ENCODE measurements at regions not wholly inside any gene's neighbourhood (a gene's known extent, or its start where the extent isn't known, plus 50 kb on each side); places are given as distances from the start of the nearest gene placed in this dataset.
"Not testable (repeated sequence)": the region's sequence is repeated elsewhere in the genome, so short reads cannot be mapped to it uniquely, and the experiment has no call there.

DNA sequence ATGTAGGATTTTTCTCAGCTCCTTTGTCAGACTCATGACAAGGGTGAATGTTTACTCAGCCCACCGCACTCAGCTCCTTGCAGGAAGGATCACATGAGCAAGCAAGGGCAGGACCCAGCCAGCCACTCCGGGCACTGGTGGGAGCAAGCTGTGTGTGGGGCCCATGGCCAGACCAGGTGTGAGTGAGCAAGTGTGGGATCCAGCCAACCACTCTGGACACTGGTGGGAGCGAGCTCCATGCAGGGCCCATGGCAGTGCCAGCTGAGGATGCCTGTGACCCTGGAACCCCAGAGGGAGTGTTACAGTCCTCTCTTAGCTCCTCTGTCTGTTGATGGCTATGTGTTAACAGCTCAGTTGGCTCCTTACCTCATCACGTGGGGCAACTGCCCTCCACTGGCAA is 2750.6 kb downstream of the PCDH7 start:
- DNase-seq (ENCODE audit: low read depth) = no peak

DNA sequence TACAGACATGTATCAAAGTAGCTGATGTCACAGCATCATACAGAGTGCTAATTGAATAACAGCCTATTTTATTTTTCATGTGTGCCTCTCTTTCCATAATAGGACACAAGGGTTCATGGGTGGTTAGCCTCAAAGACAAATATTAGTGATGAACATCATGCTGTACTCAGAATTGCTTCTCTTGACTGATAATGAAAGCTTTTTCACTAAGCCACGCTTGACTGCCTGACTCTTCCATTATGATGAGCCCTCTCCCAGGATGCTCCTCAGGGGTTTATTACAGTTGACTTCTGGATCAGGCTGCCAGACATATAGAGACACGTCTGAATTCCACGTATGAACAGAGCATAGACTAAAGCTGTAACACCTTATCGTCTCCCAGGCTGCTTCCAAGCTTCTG is 2757.5 kb downstream of the PCDH7 start:
- DNase-seq (ENCODE audit: low read depth) = no peak

DNA sequence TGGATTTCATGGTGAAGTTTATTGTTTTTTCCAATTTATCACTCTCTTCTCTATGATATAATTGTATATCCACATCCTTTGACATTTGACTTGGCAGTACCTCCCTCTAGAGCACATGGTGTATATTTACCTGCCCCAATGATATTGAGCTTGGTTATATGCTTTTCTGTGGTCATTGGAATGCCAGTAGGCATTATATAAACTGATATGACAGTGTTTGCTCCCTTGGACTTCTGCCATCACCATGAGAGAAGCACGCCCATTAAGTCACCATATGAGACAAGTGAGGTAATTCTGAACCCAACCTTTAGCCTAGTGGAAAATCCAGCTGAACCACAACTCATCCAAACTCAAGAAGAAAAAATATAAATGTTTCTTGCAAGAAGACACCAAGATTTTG is 2761.5 kb downstream of the ARAP2 start:
- DNase-seq (ENCODE audit: low read depth) = no peak

DNA sequence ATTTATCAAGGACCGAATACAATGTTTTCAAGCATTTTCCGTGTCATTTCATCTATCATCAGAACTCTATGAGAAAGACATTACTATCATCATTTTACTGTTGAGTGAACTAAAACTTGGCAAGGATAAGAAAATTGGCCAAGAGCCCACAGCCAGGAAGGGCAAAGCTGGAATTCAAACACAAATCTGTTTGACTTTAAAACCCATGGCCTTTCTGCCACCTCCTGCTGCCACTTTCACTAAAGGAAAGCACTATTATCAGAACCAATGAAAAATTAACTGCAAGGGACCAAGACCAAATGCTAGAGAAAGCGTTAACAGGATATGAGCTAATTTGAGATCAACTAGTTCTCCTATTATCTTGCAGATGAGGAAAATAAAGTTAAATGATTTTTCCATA is 2759.2 kb downstream of the ARAP2 start:
- no peak for DNase-seq (ENCODE audit: low read depth)

DNA sequence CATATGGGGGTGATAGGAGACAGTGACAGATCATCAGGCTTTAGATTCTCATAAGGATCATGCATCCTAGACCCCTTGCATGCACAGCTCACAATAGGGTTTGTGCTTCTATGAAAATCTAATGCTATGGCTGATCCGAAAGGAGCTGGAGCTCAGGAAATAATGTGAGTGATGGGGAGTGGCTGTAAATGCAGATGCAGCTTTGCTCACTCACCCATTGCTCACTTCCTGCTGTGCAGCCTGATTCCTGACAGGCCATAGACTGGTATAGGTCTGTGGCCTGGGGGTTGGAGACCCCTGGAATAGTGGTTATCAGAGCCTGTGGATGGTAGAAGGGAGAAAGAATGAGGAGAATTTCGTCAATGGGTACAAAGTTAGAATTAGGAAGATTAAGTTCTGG is 2751.1 kb downstream of the ARAP2 start:
- peak; percentile 52 for DNase-seq (ENCODE audit: low read depth)

DNA sequence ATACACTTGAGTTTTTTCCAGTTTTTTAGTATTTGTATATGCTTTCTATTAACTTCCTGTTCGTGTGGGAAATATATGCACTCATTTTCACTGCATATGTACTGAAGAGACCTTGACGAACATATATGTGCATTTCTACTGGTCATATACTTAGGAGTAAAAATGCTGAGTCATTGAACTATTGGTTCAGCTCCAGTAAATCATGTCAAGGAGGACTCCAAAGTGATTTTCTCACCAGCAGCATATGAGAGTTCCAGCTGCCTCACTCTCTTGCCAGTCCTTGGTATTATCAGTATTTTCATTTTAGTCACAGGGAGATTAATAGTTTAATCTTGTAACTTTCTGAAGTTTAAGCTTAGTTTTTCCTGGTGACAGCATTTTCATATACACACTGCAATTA is 2750.2 kb downstream of the ARAP2 start:
- DNase-seq (ENCODE audit: low read depth) = peak; percentile 3

DNA sequence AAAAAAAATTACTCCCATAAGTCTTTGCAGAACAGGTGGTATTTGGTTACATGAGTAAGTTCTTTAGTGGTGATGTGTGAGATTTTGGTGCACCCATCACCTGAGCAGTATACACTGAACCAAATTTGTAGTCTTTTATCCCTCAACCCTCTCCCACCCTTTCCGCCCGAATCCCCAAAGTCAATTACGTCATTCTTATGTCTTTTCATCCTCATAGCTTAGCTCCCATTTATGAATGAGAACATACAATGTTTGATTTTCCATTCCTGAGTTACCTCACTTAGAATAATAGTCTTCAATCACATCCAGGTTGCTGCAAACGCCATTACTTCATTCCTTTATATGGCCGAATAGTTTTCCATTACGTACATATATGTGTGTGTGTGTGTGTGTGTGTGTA is 2742.7 kb downstream of the ARAP2 start:
- not testable (repeated sequence) for DNase-seq (ENCODE audit: low read depth)

DNA sequence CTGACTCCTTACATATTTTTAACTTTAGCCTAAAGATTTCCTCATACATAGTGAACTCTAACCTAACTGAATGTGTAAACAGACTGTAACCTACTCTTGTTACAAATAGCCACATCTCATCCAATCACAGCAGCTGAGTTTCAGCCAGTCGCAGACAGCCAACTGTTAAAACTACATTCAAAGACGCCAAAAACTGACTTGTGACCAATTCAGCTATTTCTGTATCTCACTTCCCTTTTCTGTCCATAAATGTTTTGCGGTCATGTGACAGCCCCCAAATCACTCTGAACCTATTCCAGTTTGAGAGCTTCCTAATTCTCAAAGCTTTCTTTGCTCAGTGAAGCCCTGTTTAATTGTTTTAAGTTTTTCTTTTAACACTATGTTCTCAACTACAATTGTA is 2731.9 kb downstream of the ARAP2 start:
- DNase-seq (ENCODE audit: low read depth) = peak; percentile 2

DNA sequence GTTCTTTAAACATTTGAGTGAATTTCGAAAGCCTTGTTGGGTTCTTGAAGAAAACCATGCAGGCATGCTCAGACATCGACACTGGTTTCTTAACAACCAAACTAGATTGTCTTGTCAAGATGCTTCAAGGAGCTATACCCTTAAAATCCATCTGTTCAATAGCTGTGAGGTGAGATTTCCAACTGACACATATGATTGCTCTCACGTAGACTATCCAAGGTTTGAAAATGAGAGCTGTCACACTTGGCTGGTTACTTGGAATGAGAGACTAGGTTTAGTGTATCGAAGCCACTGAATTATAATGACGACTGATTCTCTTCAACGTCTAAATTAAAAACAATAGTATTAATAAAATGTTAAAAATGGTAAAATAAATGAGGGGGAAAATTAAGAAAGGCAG is 2725.5 kb downstream of the ARAP2 start:
- no peak for DNase-seq (ENCODE audit: low read depth)

DNA sequence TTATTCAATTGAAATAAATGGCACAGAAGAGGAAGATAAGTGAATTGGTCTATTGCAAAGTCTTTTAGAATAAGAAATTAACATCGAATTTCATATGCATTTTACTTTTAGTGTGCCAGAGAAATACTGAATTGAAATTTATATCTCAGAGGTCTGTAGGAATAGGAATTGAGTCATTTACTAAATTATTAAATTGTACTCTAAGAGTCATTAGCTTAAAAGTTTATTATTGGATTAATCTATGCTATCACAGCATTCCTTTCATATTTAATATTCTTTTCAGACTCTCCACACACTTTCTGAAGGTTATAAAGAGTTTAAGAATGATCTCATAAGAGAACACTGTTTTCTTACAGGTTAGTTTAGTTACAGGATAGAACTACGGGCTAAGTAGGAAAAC is 2711.5 kb downstream of the ARAP2 start:
- DNase-seq (ENCODE audit: low read depth) = no peak

DNA sequence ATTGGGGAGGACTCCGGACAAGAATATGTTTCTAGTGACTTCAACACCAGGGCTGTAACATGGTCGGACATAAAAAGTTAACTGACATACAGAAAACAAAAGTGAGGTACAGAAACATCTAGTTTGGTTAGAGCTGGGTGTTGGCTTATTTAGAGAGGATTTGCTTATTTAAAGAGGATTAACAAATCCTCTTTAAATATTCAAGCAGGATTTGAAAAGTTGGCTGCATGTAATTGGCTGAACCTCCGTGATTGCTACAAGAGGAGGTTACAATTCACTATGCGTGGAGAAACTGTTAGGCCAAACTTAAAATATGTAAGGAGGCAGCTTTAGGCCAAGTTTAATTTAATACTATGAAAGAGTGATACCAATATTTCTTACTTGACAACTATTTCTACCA is 2707.4 kb downstream of the ARAP2 start:
- DNase-seq (ENCODE audit: low read depth) = no peak

DNA sequence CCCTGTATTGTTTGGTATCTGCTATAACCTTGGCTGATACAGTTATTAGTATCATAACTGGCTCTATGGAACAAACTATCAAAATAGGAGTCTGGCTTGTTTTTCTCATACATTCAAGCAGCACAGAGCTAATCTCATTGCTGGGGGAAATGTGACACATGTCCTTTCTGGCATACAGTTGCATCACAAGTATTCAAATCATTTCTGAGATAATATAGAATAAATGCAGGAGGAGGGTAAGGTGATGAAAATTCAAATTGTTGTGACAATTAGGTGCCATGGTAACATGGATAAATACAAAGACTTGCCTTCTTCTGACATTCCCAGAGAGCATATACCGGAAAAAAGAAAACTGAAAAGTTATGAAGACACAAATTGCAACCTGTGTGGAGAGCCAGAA is 2706.8 kb downstream of the ARAP2 start:
- DNase-seq (ENCODE audit: low read depth) = no peak

DNA sequence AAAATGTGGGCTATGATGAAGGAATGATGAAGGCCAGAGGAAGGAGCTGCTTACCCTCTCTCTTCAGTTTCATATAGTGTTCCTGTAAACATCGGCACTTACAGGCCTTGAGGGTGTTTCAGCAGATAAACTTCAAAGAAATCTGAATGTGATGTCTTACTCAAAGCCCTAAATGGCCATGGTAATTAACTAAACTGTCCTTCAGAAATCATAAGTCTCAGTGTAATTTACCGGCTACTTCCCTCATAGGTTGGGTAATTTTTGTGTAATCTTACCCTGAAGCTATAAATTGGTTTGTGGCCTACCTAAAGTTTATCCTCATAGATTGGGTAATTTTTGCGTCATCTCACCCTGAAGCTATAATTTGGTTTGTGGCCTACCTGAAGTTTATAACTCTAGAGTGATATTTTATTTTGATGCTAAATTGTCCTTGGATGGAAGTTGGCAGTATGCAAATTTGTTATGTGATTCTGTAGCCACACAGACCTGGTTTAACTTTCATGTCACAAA is 2700.3 kb downstream of the ARAP2 start:
- no peak for DNase-seq (ENCODE audit: low read depth)

DNA sequence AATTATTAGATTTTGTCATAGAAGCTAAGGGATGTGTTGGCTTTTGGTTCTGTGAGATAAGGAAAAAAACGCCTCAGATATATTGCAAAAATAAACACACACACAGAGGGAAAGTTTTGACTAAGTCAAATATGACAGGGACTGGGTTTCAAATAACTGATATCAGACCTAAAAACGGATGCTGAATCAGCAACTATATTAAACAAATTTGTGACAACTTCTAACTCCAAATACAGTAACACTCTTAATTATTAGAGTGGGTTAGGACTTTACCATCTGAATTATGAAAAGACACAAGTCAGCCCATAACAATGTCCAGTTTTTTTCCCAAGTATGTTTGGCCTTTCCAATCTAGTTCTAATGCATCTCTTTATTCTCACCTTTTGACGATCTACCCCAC is 2693.1 kb downstream of the ARAP2 start:
- no peak for DNase-seq (ENCODE audit: low read depth)

DNA sequence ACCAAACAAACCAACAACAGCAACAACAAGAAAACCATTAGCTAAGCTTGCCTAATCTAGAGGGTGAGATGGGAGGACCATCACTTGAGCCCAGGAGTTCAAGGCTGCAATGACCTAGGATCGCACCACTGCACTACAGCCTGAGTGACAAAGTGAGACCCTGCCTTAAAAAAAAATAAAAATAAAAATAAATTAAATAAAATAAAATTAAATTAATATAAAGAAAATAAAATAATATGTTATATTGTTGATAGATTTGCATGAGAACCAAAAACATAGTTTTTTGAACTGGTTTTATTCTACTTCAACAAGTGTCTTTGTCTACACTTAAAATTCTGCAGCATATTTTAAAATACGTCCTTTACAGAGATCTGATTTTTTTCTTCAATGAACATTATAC is 2683.1 kb downstream of the ARAP2 start:
- no peak for DNase-seq (ENCODE audit: low read depth)

DNA sequence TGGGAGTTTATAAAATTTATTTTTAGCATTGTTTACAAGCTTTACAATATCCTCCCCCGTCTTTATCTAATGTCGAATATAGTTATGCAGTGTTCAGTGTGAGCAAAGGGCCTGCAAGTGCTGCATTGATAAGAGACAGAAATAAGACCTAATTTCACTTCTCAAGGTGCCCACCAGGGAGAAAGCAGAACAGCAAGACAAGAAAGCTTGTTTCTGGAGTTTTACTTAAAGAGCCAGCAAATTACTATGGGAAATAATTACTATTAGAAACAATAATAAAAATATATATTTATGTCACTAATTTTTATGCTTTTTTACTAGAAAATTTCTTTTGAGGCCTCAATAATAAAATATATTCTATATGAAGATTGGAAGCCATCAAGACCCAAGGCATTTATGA is 2677.7 kb downstream of the ARAP2 start:
- DNase-seq (ENCODE audit: low read depth) = peak; percentile 1

DNA sequence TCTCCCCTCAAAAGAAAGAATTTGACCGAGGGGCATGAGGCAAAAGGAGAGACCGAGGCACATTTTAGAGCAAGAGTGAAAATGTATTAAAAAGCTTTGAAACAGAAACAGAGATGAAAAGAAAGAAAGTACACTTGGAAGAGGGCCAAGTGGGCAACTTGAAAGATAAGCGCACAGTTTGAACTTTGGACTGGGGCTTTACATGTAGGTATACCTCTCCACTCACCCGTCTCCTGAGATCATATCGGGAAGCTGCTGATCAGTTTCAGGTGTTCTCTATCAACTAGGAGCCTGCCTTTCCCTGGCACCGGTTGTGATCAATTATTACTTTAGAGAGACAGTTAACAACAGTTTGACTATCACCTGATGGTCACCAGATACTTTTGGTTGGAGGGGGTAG is 2666.5 kb downstream of the ARAP2 start:
- DNase-seq (ENCODE audit: low read depth) = no peak

DNA sequence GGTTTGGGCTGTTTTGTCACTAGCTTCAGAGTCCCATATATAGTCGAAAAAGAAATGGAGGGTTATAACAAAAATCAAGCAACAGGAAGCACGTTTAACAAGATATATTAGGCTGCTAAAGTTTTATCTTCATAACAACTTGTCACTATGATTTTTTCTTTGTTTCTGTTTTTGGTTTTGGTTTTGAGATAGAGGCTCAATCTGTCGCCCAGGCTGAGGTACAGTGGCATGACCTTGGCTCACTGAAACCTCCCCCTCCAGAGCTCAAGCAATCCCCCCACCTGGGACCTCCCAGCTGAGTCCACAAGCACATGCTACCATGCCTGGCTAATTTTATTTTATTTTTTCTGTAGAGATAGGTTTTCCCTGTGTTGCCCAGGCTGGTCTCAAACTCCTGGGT is 2664.4 kb downstream of the ARAP2 start:
- no peak for DNase-seq (ENCODE audit: low read depth)

DNA sequence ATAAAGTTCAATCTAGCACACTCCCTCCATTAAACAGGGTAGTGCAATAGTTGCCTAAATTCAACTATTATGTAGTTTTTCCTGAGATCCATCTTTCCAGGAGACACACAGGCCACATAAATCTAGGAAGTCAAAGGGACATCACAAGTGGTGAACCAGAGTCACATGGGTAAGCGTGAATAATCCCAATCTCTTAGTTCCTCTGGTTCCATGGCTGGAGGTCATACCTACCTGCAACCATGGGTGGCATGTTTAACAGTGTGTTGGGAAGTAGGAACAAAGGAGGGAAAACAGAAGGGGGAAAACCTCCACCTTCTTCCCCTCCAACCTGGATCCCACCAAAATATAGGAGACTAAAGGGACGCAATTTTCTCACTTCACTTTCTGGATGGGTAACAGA is 2651.6 kb downstream of the ARAP2 start:
- DNase-seq (ENCODE audit: low read depth) = no peak

DNA sequence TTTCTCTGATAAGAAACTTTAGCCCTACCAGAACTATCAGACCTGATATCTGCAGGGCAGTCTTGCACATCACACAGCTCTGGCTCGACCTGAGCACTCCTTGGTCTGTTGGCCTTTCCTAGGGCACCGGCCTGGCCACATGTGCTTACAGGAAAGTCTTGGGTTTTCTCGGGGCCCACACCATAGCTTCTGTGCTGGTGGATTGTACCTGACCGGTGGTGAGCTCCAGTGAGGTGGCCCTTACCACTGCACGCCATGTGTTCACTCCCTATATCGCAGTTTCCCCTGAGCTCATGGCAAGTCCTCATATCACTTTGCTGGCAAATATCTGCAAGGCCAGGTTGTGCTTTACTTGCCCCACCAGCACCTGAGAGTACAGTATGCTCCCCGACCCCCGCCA is 2637.4 kb downstream of the ARAP2 start:
- DNase-seq (ENCODE audit: low read depth) = no peak

DNA sequence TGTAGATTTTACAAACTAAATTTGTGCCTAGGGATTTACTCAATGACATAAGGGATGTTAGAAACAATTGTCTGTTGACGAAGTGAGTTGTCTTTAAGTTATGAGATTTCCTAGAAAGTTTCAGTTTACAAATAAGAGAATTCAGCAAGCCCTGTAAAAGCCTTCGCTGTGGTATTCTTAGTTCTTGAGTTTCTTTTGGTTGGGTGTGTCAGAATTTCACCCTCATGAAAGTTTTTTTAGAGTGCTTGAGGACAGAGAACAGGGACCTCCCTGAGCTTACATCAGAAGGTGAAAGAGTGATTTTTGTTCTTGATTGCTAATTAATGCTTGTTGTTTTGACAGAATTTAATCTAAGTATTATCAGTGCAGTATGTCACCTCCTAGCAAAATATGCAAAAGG is 2628.2 kb downstream of the ARAP2 start:
- DNase-seq (ENCODE audit: low read depth) = no peak

DNA sequence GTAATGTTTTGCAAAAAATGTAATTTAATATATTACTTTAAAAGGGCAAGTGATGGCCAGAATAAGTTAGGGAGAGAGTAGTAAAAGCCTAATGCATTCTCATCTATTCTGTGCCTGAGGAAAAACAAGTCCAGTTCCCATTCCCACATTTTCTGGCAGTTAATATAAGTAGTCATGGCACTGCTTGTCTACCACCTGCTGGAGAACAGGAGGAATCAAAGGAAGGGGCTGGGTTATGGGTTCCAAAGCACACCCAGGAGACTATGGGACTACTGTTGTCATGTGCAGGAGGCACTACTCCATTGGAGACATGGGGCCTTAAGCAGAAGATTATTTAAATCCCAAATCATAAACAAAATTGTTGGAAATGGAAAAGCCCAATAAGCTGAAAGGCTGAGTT is 2618.6 kb downstream of the ARAP2 start:
- peak; percentile 36 for DNase-seq (ENCODE audit: low read depth)

DNA sequence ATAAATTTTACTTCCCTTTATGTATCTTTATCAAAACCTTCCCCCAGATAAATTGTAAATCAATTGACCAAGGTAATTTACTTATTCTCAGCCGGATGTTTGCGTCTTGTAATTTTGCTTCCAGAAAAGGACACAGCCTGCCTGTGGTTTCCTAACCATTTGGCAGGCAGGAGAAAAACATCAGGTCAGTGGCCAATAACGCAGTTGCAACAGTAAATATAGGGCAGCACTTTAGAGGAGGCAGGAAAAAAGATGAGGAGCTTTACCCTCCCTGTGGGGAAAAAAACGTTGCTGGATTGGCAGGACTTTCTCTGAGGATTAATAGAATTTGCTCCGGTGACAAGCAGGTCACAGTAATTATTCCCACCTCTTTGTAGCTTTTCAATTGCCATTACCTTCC is 2618.1 kb downstream of the ARAP2 start:
- no peak for DNase-seq (ENCODE audit: low read depth)

DNA sequence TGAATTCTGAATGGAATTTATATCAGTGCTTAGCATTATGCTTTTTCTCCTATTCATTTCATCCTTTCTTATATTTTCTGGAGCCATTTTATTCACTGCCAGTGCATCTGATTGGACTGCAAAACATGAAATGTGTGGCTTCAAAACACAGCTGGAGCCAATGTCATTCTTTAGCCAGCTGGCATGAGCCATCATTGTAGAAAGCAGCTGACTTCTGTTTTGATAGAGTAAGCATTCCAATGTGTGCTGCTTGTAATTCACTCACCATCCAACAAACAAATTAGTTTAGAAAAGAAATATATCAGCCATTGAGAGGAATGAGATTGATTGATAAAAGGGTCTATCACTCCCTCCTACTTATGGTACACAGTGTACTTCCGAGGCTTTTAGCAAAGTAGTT is 2616.0 kb downstream of the ARAP2 start:
- no peak for DNase-seq (ENCODE audit: low read depth)

DNA sequence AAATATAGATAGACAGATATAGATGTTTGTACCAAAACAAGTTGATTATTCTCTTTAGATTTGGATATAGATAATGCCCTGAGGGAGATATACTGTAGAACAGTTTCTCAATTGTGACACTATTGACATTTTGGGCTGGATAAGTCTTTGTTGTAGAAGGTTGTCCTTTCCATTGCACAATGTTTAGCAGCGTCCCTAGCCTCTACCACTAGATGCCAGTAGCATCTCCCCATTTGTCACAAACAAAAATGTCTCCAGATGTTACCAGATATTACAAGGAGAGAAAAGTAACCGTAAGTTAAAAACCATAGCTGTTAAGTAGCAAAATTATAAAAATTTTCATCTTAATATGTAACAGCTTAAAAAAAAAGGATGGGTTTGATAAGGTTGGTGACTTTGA is 2595.3 kb downstream of the ARAP2 start:
- DNase-seq (ENCODE audit: low read depth) = peak; percentile 53
